Left lobe of liver (tissue), 2 donors: ENCODE measurements at regions not wholly inside any gene's neighbourhood (a gene's known extent, or its start where the extent isn't known, plus 50 kb on each side); places are given as distances from the start of the nearest gene placed in this dataset.
"Not testable (repeated sequence)": the region's sequence is repeated elsewhere in the genome, so short reads cannot be mapped to it uniquely, and the experiment has no call there.

Experiments used
- ATAC-seq: fragments of 200-7000 bp; cut with Tn5 transposase; one replicate; pipeline ENCODE4 v1.9.1; 2020; ENCODE audit warnings: mild to moderate bottlenecking, moderate library complexity
- DNase-seq: peaks from one replicate; pipeline ENCODE4 v3.0.0-alpha.2; 2020; ENCODE audit warnings: low spot score
- donor health status: DM: no; HTN: no; CAD: no; lungs with moderate emphysema.
- donor health status: DM: no; HTN: yes; CAD: no.

GRCh38 chr7:136266457-136266856 lies 289.3 kb upstream of the MTPN start:
- ATAC-seq: no peak
- no peak for DNase-seq

- not testable (repeated sequence) for DNase-seq, ATAC-seq
Observed at GRCh38 chr7:136264304-136264703, 287.1 kb upstream of the MTPN start.

GRCh38 chr7:136263112-136263860 lies 286.1 kb upstream of the MTPN start:
- DNase-seq, ATAC-seq: not testable (repeated sequence)

- ATAC-seq, DNase-seq: not testable (repeated sequence)
Observed at GRCh38 chr7:136260591-136260990, 283.4 kb upstream of the MTPN start.

- no peak for DNase-seq
- ATAC-seq: no peak
Observed at GRCh38 chr7:136259074-136259473, 281.9 kb upstream of the MTPN start.

- no peak for DNase-seq
- ATAC-seq: no peak
Observed at GRCh38 chr7:136256491-136256890, 279.3 kb upstream of the MTPN start.

GRCh38 chr7:136254148-136254547 lies 277.0 kb upstream of the MTPN start:
- ATAC-seq: no peak
- DNase-seq: no peak

- ATAC-seq (no peak), DNase-seq (no peak)
Observed at GRCh38 chr7:136251826-136252225, 274.7 kb upstream of the MTPN start.

- ATAC-seq (no peak), DNase-seq (no peak)
Observed at GRCh38 chr7:136247211-136247610, 270.1 kb upstream of the MTPN start.

- no peak for DNase-seq
- ATAC-seq: no peak
Observed at GRCh38 chr7:136245327-136246004, 268.3 kb upstream of the MTPN start.

- ATAC-seq: no peak
- no peak for DNase-seq
Observed at GRCh38 chr7:136234040-136234439, 256.9 kb upstream of the MTPN start.

- ATAC-seq (no peak), DNase-seq (no peak)
Observed at GRCh38 chr7:136230210-136230609, 253.1 kb upstream of the MTPN start.

- DNase-seq (no peak), ATAC-seq (no peak)
Observed at GRCh38 chr7:136229790-136230189, 252.6 kb upstream of the MTPN start.

GRCh38 chr7:136228171-136228570 lies 251.0 kb upstream of the MTPN start:
- ATAC-seq: peak; percentile 22
- no peak for DNase-seq

GRCh38 chr7:136214356-136214755 lies 237.2 kb upstream of the MTPN start:
- DNase-seq (no peak), ATAC-seq (no peak)

GRCh38 chr7:136213012-136213411 lies 235.9 kb upstream of the MTPN start:
- DNase-seq (no peak), ATAC-seq (no peak)

- no peak for DNase-seq
- ATAC-seq: no peak
Observed at GRCh38 chr7:136210664-136211063, 233.5 kb upstream of the MTPN start.

GRCh38 chr7:136210079-136210478 lies 232.9 kb upstream of the MTPN start:
- DNase-seq (no peak), ATAC-seq (no peak)

GRCh38 chr7:136205956-136206355 lies 228.8 kb upstream of the MTPN start:
- no peak for ATAC-seq
- no peak for DNase-seq

GRCh38 chr7:136198168-136198567 lies 221.0 kb upstream of the MTPN start:
- DNase-seq (no peak), ATAC-seq (no peak)

GRCh38 chr7:136194878-136195277 lies 217.7 kb upstream of the MTPN start:
- ATAC-seq: no peak
- no peak for DNase-seq

- no peak for DNase-seq
Observed at GRCh38 chr7:136193940-136194339, 216.8 kb upstream of the MTPN start.

More at GRCh38 chr7:136193940-136194339, 216.8 kb upstream of the MTPN start:
- ATAC-seq: no peak
